Stimulated activated naive B cell treated with anti-CD40 and anti-IgM and Interleukin-4, amounts not matched to agents 10 μg/mL and 1 μg/mL and 100 μg/mL, for 72 hours (primary cell): ENCODE measurements at regions not wholly inside any gene's neighbourhood (a gene's known extent, or its start where the extent isn't known, plus 50 kb on each side); places are given as distances from the start of the nearest gene placed in this dataset.

Experiments used
- ATAC-seq, 2 donors: fragments of 150-1000 bp; cut with Tn5 transposase; replicated peaks; 2 replicates each; pipeline ENCODE4 v1.10.0; 2021; ENCODE audit warnings: moderate library complexity in 1 of 2
- DNase-seq: peaks from one replicate; pipeline ENCODE4 v3.0.0; 2021
- H3K27ac Mint-ChIP-seq: one replicate; pipeline ENCODE4 v1.8.0; 2022; ENCODE audit warnings: mild to moderate bottlenecking, mixed read lengths
- H3K27me3 Mint-ChIP-seq, 2 donors: one replicate each; pipeline ENCODE4 v1.8.0; 2022; ENCODE audit warnings: mixed read lengths in 2 of 2
- H3K36me3 Mint-ChIP-seq, 2 donors: one replicate each; pipeline ENCODE4 v1.8.0; 2022; ENCODE audit warnings: mixed read lengths in 2 of 2, mild to moderate bottlenecking in 1 of 2
- H3K4me1 Mint-ChIP-seq, 2 donors: one replicate each; pipeline ENCODE4 v1.8.0; 2022; ENCODE audit warnings: mixed read lengths in 2 of 2, mild to moderate bottlenecking in 1 of 2
- H3K4me3 Mint-ChIP-seq, 2 donors: one replicate each; pipeline ENCODE4 v1.8.0; 2022; ENCODE audit warnings: mild to moderate bottlenecking in 2 of 2, mixed read lengths in 2 of 2, moderate library complexity in 1 of 2
- H3K9me3 Mint-ChIP-seq, 2 donors: one replicate each; pipeline ENCODE4 v1.8.0; 2022; ENCODE audit warnings: mixed read lengths in 2 of 2, mild to moderate bottlenecking in 1 of 2

- Mint-ChIP-seq H3K4me1 (peaks cover 18% of the 10 kb centered on the region in 2 donors), H3K36me3 (peaks cover 0 to 4% of the 10 kb centered on the region in 2 donors), H3K27me3 (no peaks in the 10 kb centered on the region), H3K4me3 (peak overlapping the region; percentile 88 to 89), H3K27ac (peak overlapping the region; percentile 95), H3K9me3 (no peaks in the 10 kb centered on the region)
- peak; percentile 85 to 87 for ATAC-seq
- peak; percentile 73 for DNase-seq
Observed at GRCh38 chr6:26304797-26305640, 60.0 kb upstream of the BTN3A2 start.

GRCh38 chr6:26305641-26305969 lies 59.4 kb upstream of the BTN3A2 start:
- no peak for DNase-seq
- ATAC-seq = no peak

GRCh38 chr6:26306232-26306631 lies 58.8 kb upstream of the BTN3A2 start:
- Mint-ChIP-seq H3K9me3 (no peaks in the 10 kb centered on the region), H3K4me3 (no peak overlapping the region), H3K36me3 (peaks cover 0 to 4% of the 10 kb centered on the region in 2 donors), H3K4me1 (peaks cover 25 to 30% of the 10 kb centered on the region in 2 donors), H3K27ac (no peak overlapping the region), H3K27me3 (no peaks in the 10 kb centered on the region)
- DNase-seq (no peak), ATAC-seq (no peak)

More at GRCh38 chr6:26305641-26305969, 59.4 kb upstream of the BTN3A2 start:
- Mint-ChIP-seq H3K9me3 (no peaks in the 10 kb centered on the region), H3K27ac (peak overlapping the region; percentile 95), H3K4me1 (peaks cover 21 to 24% of the 10 kb centered on the region in 2 donors), H3K4me3 (peak overlapping the region; percentile 88 to 89), H3K27me3 (no peaks in the 10 kb centered on the region), H3K36me3 (peaks cover 0 to 4% of the 10 kb centered on the region in 2 donors)

- ATAC-seq (no peak), DNase-seq (no peak)
- Mint-ChIP-seq H3K27me3 (peaks cover 0 to 4% of the 10 kb centered on the region in 2 donors), H3K4me3 (no peak overlapping the region), H3K9me3 (peaks cover 0 to 4% of the 10 kb centered on the region in 2 donors), H3K36me3 (peaks cover 0 to 10% of the 10 kb centered on the region in 2 donors), H3K4me1 (peaks cover 31 to 45% of the 10 kb centered on the region in 2 donors), H3K27ac (no peak overlapping the region)
Observed at GRCh38 chr6:26307850-26308249, 57.1 kb upstream of the BTN3A2 start.

GRCh38 chr6:26309731-26310142 lies 55.3 kb upstream of the BTN3A2 start:
- no peak for DNase-seq
- peaks cover 0 to 4% of the 10 kb centered on the region in 2 donors for H3K27me3 Mint-ChIP-seq

GRCh38 chr6:26311012-26311384 lies 54.0 kb upstream of the BTN3A2 start:
- peaks cover 24 to 38% of the 10 kb centered on the region in 2 donors for H3K4me1 Mint-ChIP-seq
- DNase-seq = peak; percentile 31
- peak overlapping the region in 1 of 2 donors; percentile 53 for H3K4me3 Mint-ChIP-seq
- H3K9me3 Mint-ChIP-seq = peaks cover 0 to 4% of the 10 kb centered on the region in 2 donors
- peak overlapping the region; percentile 97 for H3K27ac Mint-ChIP-seq
- peaks cover 0 to 10% of the 10 kb centered on the region in 2 donors for H3K36me3 Mint-ChIP-seq
- peak; percentile 18 to 22 for ATAC-seq
- peaks cover 0 to 4% of the 10 kb centered on the region in 2 donors for H3K27me3 Mint-ChIP-seq

More at GRCh38 chr6:26309731-26310142, 55.3 kb upstream of the BTN3A2 start:
- Mint-ChIP-seq H3K4me3 (no peak overlapping the region), H3K9me3 (peaks cover 0 to 4% of the 10 kb centered on the region in 2 donors), H3K36me3 (peaks cover 0 to 14% of the 10 kb centered on the region in 2 donors), H3K27ac (peak overlapping the region; percentile 20), H3K4me1 (peaks cover 33 to 47% of the 10 kb centered on the region in 2 donors)
- ATAC-seq = no peak

GRCh38 chr6:26311385-26312095 lies 53.5 kb upstream of the BTN3A2 start:
- H3K27me3 Mint-ChIP-seq = peaks cover 0 to 4% of the 10 kb centered on the region in 2 donors

GRCh38 chr6:26312096-26312463 lies 52.9 kb upstream of the BTN3A2 start:
- Mint-ChIP-seq H3K4me1 (peaks cover 24 to 38% of the 10 kb centered on the region in 2 donors), H3K27me3 (peaks cover 0 to 4% of the 10 kb centered on the region in 2 donors), H3K36me3 (peaks cover 0 to 10% of the 10 kb centered on the region in 2 donors), H3K9me3 (peaks cover 0 to 4% of the 10 kb centered on the region in 2 donors), H3K27ac (peak overlapping the region; percentile 97), H3K4me3 (peak overlapping the region; percentile 79 to 83)
- ATAC-seq (no peak), DNase-seq (no peak)

More at GRCh38 chr6:26311385-26312095, 53.5 kb upstream of the BTN3A2 start:
- Mint-ChIP-seq H3K9me3 (peaks cover 0 to 4% of the 10 kb centered on the region in 2 donors), H3K4me1 (peaks cover 24 to 38% of the 10 kb centered on the region in 2 donors), H3K4me3 (peak overlapping the region; percentile 79 to 83), H3K27ac (peak overlapping the region; percentile 97), H3K36me3 (peaks cover 0 to 10% of the 10 kb centered on the region in 2 donors)
- peak; percentile 50 for DNase-seq
- peak; percentile 61 to 62 for ATAC-seq

- DNase-seq (peak; percentile 73), ATAC-seq (peak; percentile 80 to 81)
- peaks cover 0 to 10% of the 10 kb centered on the region in 2 donors for H3K36me3 Mint-ChIP-seq
- peak overlapping the region; percentile 79 to 83 for H3K4me3 Mint-ChIP-seq
- peaks cover 24 to 38% of the 10 kb centered on the region in 2 donors for H3K4me1 Mint-ChIP-seq
- H3K9me3 Mint-ChIP-seq = peaks cover 0 to 4% of the 10 kb centered on the region in 2 donors
- H3K27me3 Mint-ChIP-seq = peaks cover 6 to 7% of the 10 kb centered on the region in 2 donors
- H3K27ac Mint-ChIP-seq = peak overlapping the region; percentile 95
Observed at GRCh38 chr6:26312501-26313397, 52.2 kb upstream of the BTN3A2 start.
